Testis (tissue), 2 donors: ENCODE measurements at regions not wholly inside any gene's neighbourhood (a gene's known extent, or its start where the extent isn't known, plus 50 kb on each side); places are given as distances from the start of the nearest gene placed in this dataset.

Source experiments
- DNase-seq: peaks from one replicate; pipeline ENCODE4 v3.0.0-alpha.2; 2019
- H3K27ac ChIP-seq, 2 donors: fragments of 200-600 bp; sonication (generic); one replicate each; pipeline ENCODE4 v1.5.1; 2019
- H3K27me3 ChIP-seq: fragments of 200-600 bp; sonication (generic); one replicate; pipeline ENCODE4 v1.5.1; 2019
- H3K36me3 ChIP-seq: fragments of 200-600 bp; sonication (generic); one replicate; pipeline ENCODE4 v1.5.1; 2017; ENCODE audit warnings: low read depth; ENCODE audit errors: missing control alignments
- H3K4me1 ChIP-seq: fragments of 200-600 bp; sonication (generic); one replicate; pipeline ENCODE4 v1.5.1; 2019
- H3K4me3 ChIP-seq, 2 donors: fragments of 200-600 bp; sonication (generic); one replicate each; pipeline ENCODE4 v1.5.1; 2017 to 2019
- H3K9me3 ChIP-seq: fragments of 200-600 bp; sonication (generic); one replicate; pipeline ENCODE4 v1.5.1; 2017
- POLR2A ChIP-seq: fragments of 450-650 bp; IDR thresholded peaks from one replicate; pipeline ENCODE4 v1.6.1; 2017; ENCODE audit warnings: antibody characterized with exemption, mild to moderate bottlenecking, moderate library complexity
- WGBS, 2 donors: methylation state at CpG; one replicate each; pipeline ENCODE4 v1.1.5; 2018; 5-methylcytosine and 5-hydroxymethylcytosine counted together
- intact Hi-C: fragments of 100-400 bp; cut with DNase I; formaldehyde crosslinking; loops from one replicate; pipeline ENCODE4 v1.15.1; 2023; ENCODE audit warnings: low total_unique reads
- TF ChIP-seq, protein P1 (sequence below), 3 experiments: fragments of 450-650 bp in 2 of 3; fragments of 200-600 bp in 1 of 3; sonication (generic) in 1 of 3; IDR thresholded peaks; one replicate each; pipeline ENCODE4 v1.5.1; 2016 to 2019; ENCODE audit warnings: antibody characterized with exemption in 3 of 3, mild to moderate bottlenecking in 2 of 3, moderate library complexity in 1 of 3

DNA sequence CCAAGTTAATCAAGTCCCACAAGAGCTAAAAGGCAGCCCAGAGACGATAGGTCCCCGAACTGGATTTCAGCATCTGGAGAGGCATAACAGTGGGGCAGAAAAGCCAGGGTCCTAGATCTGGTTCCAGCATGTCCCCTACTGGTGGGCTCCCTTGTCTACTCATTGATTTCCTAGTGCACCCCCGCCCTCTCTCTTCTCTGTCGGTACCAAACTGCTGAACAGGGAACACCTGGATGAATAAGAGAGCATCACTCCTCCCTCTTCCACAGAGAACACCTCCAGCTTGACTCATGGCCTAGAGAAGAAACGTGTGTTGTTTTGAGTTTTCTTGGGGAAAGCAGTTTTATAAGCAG is 101.3 kb downstream of the FOXI3 start:
- no peaks in the 10 kb centered on the region for H3K36me3 ChIP-seq
- no peaks in the 10 kb centered on the region for H3K9me3 ChIP-seq
- no peaks in the 10 kb centered on the region for H3K4me1 ChIP-seq
- DNase-seq: no peak
- H3K27me3 ChIP-seq: no peaks in the 10 kb centered on the region
- intact Hi-C loops: no loop called here
- no peak overlapping the region for H3K27ac ChIP-seq
- TF ChIP-seq, protein P1, sequence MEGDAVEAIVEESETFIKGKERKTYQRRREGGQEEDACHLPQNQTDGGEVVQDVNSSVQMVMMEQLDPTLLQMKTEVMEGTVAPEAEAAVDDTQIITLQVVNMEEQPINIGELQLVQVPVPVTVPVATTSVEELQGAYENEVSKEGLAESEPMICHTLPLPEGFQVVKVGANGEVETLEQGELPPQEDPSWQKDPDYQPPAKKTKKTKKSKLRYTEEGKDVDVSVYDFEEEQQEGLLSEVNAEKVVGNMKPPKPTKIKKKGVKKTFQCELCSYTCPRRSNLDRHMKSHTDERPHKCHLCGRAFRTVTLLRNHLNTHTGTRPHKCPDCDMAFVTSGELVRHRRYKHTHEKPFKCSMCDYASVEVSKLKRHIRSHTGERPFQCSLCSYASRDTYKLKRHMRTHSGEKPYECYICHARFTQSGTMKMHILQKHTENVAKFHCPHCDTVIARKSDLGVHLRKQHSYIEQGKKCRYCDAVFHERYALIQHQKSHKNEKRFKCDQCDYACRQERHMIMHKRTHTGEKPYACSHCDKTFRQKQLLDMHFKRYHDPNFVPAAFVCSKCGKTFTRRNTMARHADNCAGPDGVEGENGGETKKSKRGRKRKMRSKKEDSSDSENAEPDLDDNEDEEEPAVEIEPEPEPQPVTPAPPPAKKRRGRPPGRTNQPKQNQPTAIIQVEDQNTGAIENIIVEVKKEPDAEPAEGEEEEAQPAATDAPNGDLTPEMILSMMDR (IDR thresholded peaks at IDR 0.05): no peak
- TF ChIP-seq POLR2A: no peak
- H3K4me3 ChIP-seq: peak overlapping the region in 1 of 2 donors; percentile 52
- 23 to 44% methylated on average over 5 of the region's 5 CpGs for WGBS, 2 donors

DNA sequence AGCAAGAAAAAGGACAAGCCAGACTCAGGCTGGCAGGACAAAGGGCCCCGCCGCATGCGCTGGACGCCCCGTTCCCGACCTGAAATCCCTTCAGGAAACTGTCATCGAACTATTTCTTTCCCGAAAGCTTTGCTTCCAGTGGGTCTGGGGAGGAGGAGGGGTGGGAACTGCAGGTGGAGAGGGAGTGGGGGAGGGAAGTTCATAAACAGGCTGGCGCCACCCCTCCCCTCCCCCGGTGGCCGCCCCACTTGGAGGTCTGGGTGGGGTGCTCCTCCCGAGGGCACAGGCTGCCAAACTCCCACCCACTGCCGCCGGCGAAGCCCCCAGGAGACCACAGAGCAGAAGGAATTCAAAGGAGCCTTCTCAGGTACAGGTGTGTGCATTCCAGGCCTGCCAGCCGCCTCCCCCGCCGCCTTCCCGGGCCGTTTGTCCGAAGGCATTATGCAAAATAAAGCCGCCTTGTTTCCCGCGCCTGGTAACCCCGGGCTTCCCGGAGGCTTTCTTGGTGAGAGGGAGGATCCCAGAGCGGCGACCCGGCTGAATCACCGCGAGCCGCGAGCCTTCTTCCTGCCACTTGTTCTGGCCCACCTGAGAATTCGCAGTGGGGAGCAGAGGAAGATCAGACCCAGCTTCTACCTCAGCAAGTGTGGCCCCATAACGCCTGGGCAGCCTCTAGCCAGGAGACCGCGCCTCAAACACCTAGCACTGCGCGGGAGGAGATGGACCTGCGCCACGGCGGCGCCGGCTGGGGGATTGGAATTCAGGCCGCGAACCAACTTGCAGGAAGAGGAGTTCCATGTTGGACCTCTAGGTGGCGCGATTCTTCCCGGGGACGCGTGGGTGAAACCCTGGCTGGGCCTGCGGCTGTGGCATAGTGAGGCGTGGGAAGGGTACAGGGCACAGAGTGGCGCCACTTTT is 101.9 kb downstream of the FOXI3 start:
- no peak for TF ChIP-seq POLR2A
- TF ChIP-seq, protein P1 (IDR thresholded peaks at IDR 0.05): peak in 2 of 3 experiments; percentile 65 to 80
- intact Hi-C loops: no loop called here
- no peaks in the 10 kb centered on the region for H3K36me3 ChIP-seq
- peak overlapping the region; percentile 36 to 52 for H3K4me3 ChIP-seq
- H3K4me1 ChIP-seq: no peaks in the 10 kb centered on the region
- H3K27ac ChIP-seq: no peak overlapping the region
- DNase-seq: peak; percentile 85
- WGBS, 2 donors: 4 to 6% methylated on average over 29 to 54 of the region's 54 CpGs
- no peaks in the 10 kb centered on the region for H3K27me3 ChIP-seq
- H3K9me3 ChIP-seq: no peaks in the 10 kb centered on the region

DNA sequence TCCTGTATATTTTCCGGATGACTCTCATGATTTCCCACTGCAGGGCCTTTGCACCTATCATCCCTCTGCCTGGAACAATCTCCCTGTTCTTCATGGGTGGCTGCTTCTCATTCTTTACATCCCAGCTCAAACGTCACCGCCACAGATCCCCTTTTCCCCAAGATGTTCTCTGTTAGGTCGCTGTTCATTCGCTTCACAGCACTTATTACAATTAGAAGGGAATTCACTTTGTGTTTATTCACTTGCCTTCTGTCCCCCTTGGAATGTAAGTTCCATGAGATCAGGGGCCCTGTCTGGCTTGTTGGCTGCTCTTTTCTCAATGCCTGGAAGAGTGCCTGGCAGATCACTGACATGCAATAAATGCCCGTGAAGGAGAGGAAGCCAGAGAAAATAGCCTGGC is 106.7 kb downstream of the FOXI3 start:
- no peak for DNase-seq

DNA sequence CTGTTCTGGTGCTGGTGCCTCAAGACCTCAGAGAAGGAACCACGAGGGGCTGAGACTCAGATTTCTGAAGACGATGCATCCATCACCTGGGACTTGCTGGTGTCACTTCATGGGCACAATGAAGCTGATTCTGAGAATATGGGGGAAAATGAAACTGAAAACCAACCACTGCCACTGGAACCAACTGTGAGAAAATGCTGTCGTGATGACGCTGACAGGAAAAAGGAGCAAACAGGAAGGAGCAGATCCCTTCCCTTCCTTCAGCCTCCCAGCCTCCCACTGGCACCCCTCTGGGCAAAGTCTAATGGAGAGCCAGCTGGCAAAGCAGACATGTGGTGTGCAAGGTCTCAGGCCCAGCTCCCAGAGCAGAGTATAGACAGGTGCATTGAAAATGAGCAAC is 109.7 kb downstream of the FOXI3 start:
- no peaks in the 10 kb centered on the region for H3K4me1 ChIP-seq
- 80 to 83% methylated on average over 4 of the region's 4 CpGs for WGBS, 2 donors
- H3K36me3 ChIP-seq: no peaks in the 10 kb centered on the region
- no peak for DNase-seq
- TF ChIP-seq POLR2A: no peak
- TF ChIP-seq, protein P1 (IDR thresholded peaks at IDR 0.05): no peak
- H3K27me3 ChIP-seq: no peaks in the 10 kb centered on the region
- H3K27ac ChIP-seq: no peak overlapping the region
- intact Hi-C loops: no loop called here
- no peak overlapping the region for H3K4me3 ChIP-seq
- no peaks in the 10 kb centered on the region for H3K9me3 ChIP-seq

More for the DNA sequence above, 106.7 kb downstream of the FOXI3 start:
- intact Hi-C loops: no loop called here
- TF ChIP-seq, protein P1 (IDR thresholded peaks at IDR 0.05): no peak
- TF ChIP-seq POLR2A: no peak
- Histone ChIP-seq H3K4me3 (no peak overlapping the region), H3K27me3 (no peaks in the 10 kb centered on the region), H3K27ac (no peak overlapping the region), H3K9me3 (no peaks in the 10 kb centered on the region), H3K36me3 (no peaks in the 10 kb centered on the region), H3K4me1 (no peaks in the 10 kb centered on the region)
- 84% methylated on average over 6 of the region's 6 CpGs for WGBS, 2 donors

DNA sequence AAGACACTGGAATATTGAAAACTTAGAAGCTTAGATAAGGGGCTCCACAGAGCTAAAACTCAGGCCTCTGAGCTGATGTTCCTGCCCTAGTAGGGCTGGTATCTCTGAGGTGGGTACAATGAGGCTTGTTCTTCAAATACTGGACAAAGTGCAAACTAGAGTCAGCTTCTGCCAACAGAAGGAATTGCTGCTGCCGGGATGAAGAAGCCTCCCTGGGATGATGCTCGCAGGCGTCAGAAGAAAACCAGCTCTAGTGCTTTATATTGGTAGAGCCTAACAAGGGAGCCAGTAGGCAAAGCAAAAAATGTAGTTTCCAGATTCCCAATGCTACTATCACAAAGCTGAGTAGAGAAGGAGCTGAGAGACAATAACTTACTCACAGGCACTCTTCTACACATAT is 118.1 kb downstream of the FOXI3 start:
- Histone ChIP-seq H3K27ac (no peak overlapping the region), H3K27me3 (no peaks in the 10 kb centered on the region), H3K4me1 (no peaks in the 10 kb centered on the region), H3K9me3 (no peaks in the 10 kb centered on the region), H3K36me3 (no peaks in the 10 kb centered on the region), H3K4me3 (no peak overlapping the region)
- no peak for DNase-seq
- WGBS, 2 donors: 69 to 94% methylated on average over 3 of the region's 3 CpGs
- TF ChIP-seq, protein P1 (IDR thresholded peaks at IDR 0.05): no peak
- no peak for TF ChIP-seq POLR2A
- intact Hi-C loops: no loop called here
